ENCODE measurements at regions not wholly inside any gene's neighbourhood (a gene's known extent, or its start where the extent isn't known, plus 50 kb on each side); places are given as distances from the start of the nearest gene placed in this dataset.
"Not testable (repeated sequence)": the region's sequence is repeated elsewhere in the genome, so short reads cannot be mapped to it uniquely, and the experiment has no call there.

- no peak for TF ChIP-seq CTCF (IDR thresholded peaks at IDR 0.05; ENCODE audit: poor library complexity, severe bottlenecking)
- no peaks in the 10 kb centered on the region for H3K4me1 ChIP-seq (ENCODE audit: insufficient read depth, poor library complexity, severe bottlenecking)
- no peaks in the 10 kb centered on the region for H3K9me3 ChIP-seq (ENCODE audit: severe bottlenecking)
- H3K4me3 ChIP-seq (ENCODE audit: severe bottlenecking) = no peak overlapping the region
- no peaks in the 10 kb centered on the region for H3K27me3 ChIP-seq (ENCODE audit: insufficient read depth, poor library complexity, severe bottlenecking)
- H3K27ac ChIP-seq (ENCODE audit: poor library complexity, severe bottlenecking) = no peak overlapping the region
- no peaks in the 10 kb centered on the region for H3K36me3 ChIP-seq (ENCODE audit: low read depth)
- ATAC-seq (ENCODE audit: low read depth) (no peak), DNase-seq (ENCODE audit: low spot score) (no peak)
Observed at GRCh38 chrX:101787934-101788333, 128.3 kb upstream of the ARMCX2 start.

- TF ChIP-seq CTCF (IDR thresholded peaks at IDR 0.05; ENCODE audit: poor library complexity, severe bottlenecking) = no peak
- ATAC-seq (ENCODE audit: low read depth) = no peak
Observed at GRCh38 chrX:101785142-101785541, 125.5 kb upstream of the ARMCX2 start.

GRCh38 chrX:101780421-101780820 lies 120.8 kb upstream of the ARMCX2 start:
- not testable (repeated sequence) for H3K27ac ChIP-seq (ENCODE audit: poor library complexity, severe bottlenecking); H3K27me3 ChIP-seq (ENCODE audit: insufficient read depth, poor library complexity, severe bottlenecking); H3K4me1 ChIP-seq (ENCODE audit: insufficient read depth, poor library complexity, severe bottlenecking); H3K4me3 ChIP-seq (ENCODE audit: severe bottlenecking); H3K36me3 ChIP-seq (ENCODE audit: low read depth); ATAC-seq (ENCODE audit: low read depth); DNase-seq (ENCODE audit: low spot score); H3K9me3 ChIP-seq (ENCODE audit: severe bottlenecking)

More at GRCh38 chrX:101785142-101785541, 125.5 kb upstream of the ARMCX2 start:
- H3K36me3 ChIP-seq (ENCODE audit: low read depth) = no peaks in the 10 kb centered on the region
- H3K4me3 ChIP-seq (ENCODE audit: severe bottlenecking) = no peak overlapping the region
- no peak for DNase-seq (ENCODE audit: low spot score)
- no peaks in the 10 kb centered on the region for H3K4me1 ChIP-seq (ENCODE audit: insufficient read depth, poor library complexity, severe bottlenecking)
- H3K9me3 ChIP-seq (ENCODE audit: severe bottlenecking) = no peaks in the 10 kb centered on the region
- no peaks in the 10 kb centered on the region for H3K27me3 ChIP-seq (ENCODE audit: insufficient read depth, poor library complexity, severe bottlenecking)
- H3K27ac ChIP-seq (ENCODE audit: poor library complexity, severe bottlenecking) = no peak overlapping the region

GRCh38 chrX:101774340-101774739 lies 114.7 kb upstream of the ARMCX2 start:
- DNase-seq (ENCODE audit: low spot score) = no peak
- no peaks in the 10 kb centered on the region for H3K9me3 ChIP-seq (ENCODE audit: severe bottlenecking)

GRCh38 chrX:101764538-101764937 lies 104.9 kb upstream of the ARMCX2 start:
- no peak for ATAC-seq (ENCODE audit: low read depth)
- no peak overlapping the region for H3K4me3 ChIP-seq (ENCODE audit: severe bottlenecking)
- H3K4me1 ChIP-seq (ENCODE audit: insufficient read depth, poor library complexity, severe bottlenecking) = no peaks in the 10 kb centered on the region
- no peaks in the 10 kb centered on the region for H3K27me3 ChIP-seq (ENCODE audit: insufficient read depth, poor library complexity, severe bottlenecking)
- H3K9me3 ChIP-seq (ENCODE audit: severe bottlenecking) = no peaks in the 10 kb centered on the region
- DNase-seq (ENCODE audit: low spot score) = no peak
- no peak for TF ChIP-seq CTCF (IDR thresholded peaks at IDR 0.05; ENCODE audit: poor library complexity, severe bottlenecking)
- H3K36me3 ChIP-seq (ENCODE audit: low read depth) = no peaks in the 10 kb centered on the region
- H3K27ac ChIP-seq (ENCODE audit: poor library complexity, severe bottlenecking) = no peak overlapping the region

More at GRCh38 chrX:101774340-101774739, 114.7 kb upstream of the ARMCX2 start:
- Histone ChIP-seq H3K4me1 (ENCODE audit: insufficient read depth, poor library complexity, severe bottlenecking) (no peaks in the 10 kb centered on the region), H3K27me3 (ENCODE audit: insufficient read depth, poor library complexity, severe bottlenecking) (no peaks in the 10 kb centered on the region), H3K4me3 (ENCODE audit: severe bottlenecking) (no peak overlapping the region), H3K36me3 (ENCODE audit: low read depth) (no peaks in the 10 kb centered on the region), H3K27ac (ENCODE audit: poor library complexity, severe bottlenecking) (no peak overlapping the region)
- no peak for ATAC-seq (ENCODE audit: low read depth)
- TF ChIP-seq CTCF (IDR thresholded peaks at IDR 0.05; ENCODE audit: poor library complexity, severe bottlenecking) = no peak

Measured in RWPE2 (cell line).